GM19238 (cell line): ENCODE measurements at regions not wholly inside any gene's neighbourhood (a gene's known extent, or its start where the extent isn't known, plus 50 kb on each side); places are given as distances from the start of the nearest gene placed in this dataset.

Experiments
- DNase-seq: peaks from one replicate; pipeline ENCODE4 v3.0.0; 2011; ENCODE audit warnings: low spot score; ENCODE audit not compliant: insufficient read length

- no peak for DNase-seq
Observed at GRCh38 chr3:96070678-96071077, 743.7 kb upstream of the EPHA6 start.

GRCh38 chr3:96071097-96071496 lies 743.3 kb upstream of the EPHA6 start:
- DNase-seq, result no peak

GRCh38 chr3:96072226-96072625 lies 742.2 kb upstream of the EPHA6 start:
- no peak for DNase-seq

- no peak for DNase-seq
Observed at GRCh38 chr3:96083610-96084009, 730.8 kb upstream of the EPHA6 start.

- no peak for DNase-seq
Observed at GRCh38 chr3:96086018-96086417, 728.4 kb upstream of the EPHA6 start.

- DNase-seq, result no peak
Observed at GRCh38 chr3:96101006-96101560, 713.3 kb upstream of the EPHA6 start.

- DNase-seq, result no peak
Observed at GRCh38 chr3:96106701-96107100, 707.7 kb upstream of the EPHA6 start.
